H1 (cell line): ENCODE measurements at regions not wholly inside any gene's neighbourhood (a gene's known extent, or its start where the extent isn't known, plus 50 kb on each side); places are given as distances from the start of the nearest gene placed in this dataset.
A peak's percentile ranks its signal among the peaks of the same experiment; 100 is the strongest.

ENCODE experiments used
- JUN ChIP-seq: IDR thresholded peaks from 2 replicates; pipeline ENCODE4 v1.6.1; 2011; ENCODE audit warnings: low read depth, mild to moderate bottlenecking, improper control_type of control experiment, low read length
- JUND ChIP-seq: IDR thresholded peaks from 2 replicates; pipeline ENCODE4 v1.6.1; 2011; ENCODE audit warnings: mild to moderate bottlenecking, improper control_type of control experiment, low read length
- KDM5A ChIP-seq: fragments of 200-600 bp; IDR thresholded peaks from 2 replicates; pipeline ENCODE4 v1.7.1; 2012; ENCODE audit warnings: mild to moderate bottlenecking, low read length, inconsistent platforms, mixed read lengths
- POLR2A ChIP-seq, 2 experiments: IDR thresholded peaks; 1 replicate in 1 of 2; 2 replicates in 1 of 2; pipeline ENCODE4 v1.6.1; 2011; ENCODE audit warnings: low read depth in 2 of 2, low read length in 2 of 2, mild to moderate bottlenecking in 2 of 2; ENCODE audit errors: control extremely low read depth in 1 of 2
- TAF7 ChIP-seq: optimal IDR thresholded peaks from 2 replicates; pipeline ENCODE3; 2011; ENCODE audit warnings: low read depth, mild to moderate bottlenecking, inconsistent platforms, low read length, moderate library complexity, borderline replicate concordance
- TEAD4 ChIP-seq: IDR thresholded peaks from 2 replicates; pipeline ENCODE4 v1.6.1; 2012; ENCODE audit warnings: low read depth, low read length, inconsistent platforms, mixed read lengths

DNA sequence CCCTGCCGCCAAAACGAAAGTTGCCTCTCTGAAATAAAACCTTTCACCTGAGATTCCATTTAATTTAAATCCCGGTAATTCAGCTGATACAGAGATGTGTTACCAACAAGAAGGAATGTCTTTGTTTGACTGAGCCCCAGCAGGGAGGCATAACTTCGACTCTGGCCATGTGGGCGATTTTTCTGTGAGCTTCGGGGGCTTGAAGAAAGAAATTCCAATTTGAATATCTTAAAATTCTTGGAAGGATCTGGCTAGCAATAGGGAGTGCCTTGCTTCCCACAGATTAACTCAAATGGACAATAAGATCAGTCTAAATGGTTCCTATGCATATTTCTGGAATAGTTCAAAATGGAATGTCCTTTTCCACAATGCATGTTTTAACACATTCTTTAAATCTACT is 252.5 kb upstream of the TMPO start (continued):
- TF ChIP-seq JUND (no peak), POLR2A (IDR thresholded peaks at IDR 0.05; ENCODE audit: control extremely low read depth in 1 of 2, low read depth in 2 of 2, low read length in 2 of 2) (no peak), KDM5A (no peak), TAF7 (no peak), JUN (no peak), TEAD4 (peak; percentile 71)
